BLaER1 treated with 17β-estradiol and CSF1 and Interleukin-3, amounts not matched to agents 10 nM and 100 nM (cell line): ENCODE measurements at regions not wholly inside any gene's neighbourhood (a gene's known extent, or its start where the extent isn't known, plus 50 kb on each side); places are given as distances from the start of the nearest gene placed in this dataset.
A peak's percentile ranks its signal among the peaks of the same experiment; 100 is the strongest.
"Not testable (repeated sequence)": the region's sequence is repeated elsewhere in the genome, so short reads cannot be mapped to it uniquely, and the experiment has no call there.

Source experiments
- H3K27ac ChIP-seq, 11 experiments: shearing (Covaris generic); formaldehyde crosslinking; 2 replicates each; pipeline ENCODE4 v1.8.1; 2022
- H3K27me3 ChIP-seq, 11 experiments: shearing (Covaris generic); formaldehyde crosslinking; 2 replicates each; pipeline ENCODE4 v1.8.1; 2022
- H3K36me3 ChIP-seq, 11 experiments: shearing (Covaris generic); formaldehyde crosslinking; 2 replicates each; pipeline ENCODE4 v1.8.1; 2022
- H3K4me1 ChIP-seq, 10 experiments: shearing (Covaris generic); formaldehyde crosslinking; 2 replicates each; pipeline ENCODE4 v1.8.1; 2022
- H3K4me2 ChIP-seq, 11 experiments: shearing (Covaris generic); formaldehyde crosslinking; 2 replicates each; pipeline ENCODE4 v1.8.1; 2022
- H3K4me3 ChIP-seq, 10 experiments: shearing (Covaris generic); formaldehyde crosslinking; 2 replicates each; pipeline ENCODE4 v1.8.1; 2022
- H3K9ac ChIP-seq, 11 experiments: shearing (Covaris generic); formaldehyde crosslinking; 2 replicates each; pipeline ENCODE4 v1.8.1; 2022
- H3K9me3 ChIP-seq, 11 experiments: shearing (Covaris generic); formaldehyde crosslinking; replicated peaks in 1 of 11; 2 replicates each; pipeline ENCODE4 v1.8.1; 2022
- H4K20me1 ChIP-seq, 11 experiments: shearing (Covaris generic); formaldehyde crosslinking; 2 replicates each; pipeline ENCODE4 v1.8.1; 2022
- Cebpa-rat ChIP-seq, 11 experiments: shearing (Covaris generic); IDR thresholded peaks; 2 replicates each; pipeline ENCODE4 v1.8.1; 2022

GRCh38 chr16:26491962-26492361, 574.8 kb upstream of the C16orf82 start:
- Histone ChIP-seq H3K9ac (no peak overlapping the region), H3K27ac (no peak overlapping the region), H3K4me1 (peaks cover 0 to 5% (median 0%) of the 10 kb centered on the region in 10 experiments; a peak in 1 of 20 replicates), H3K9me3 (no peaks in the 10 kb centered on the region), H3K36me3 (no peaks in the 10 kb centered on the region), H3K4me2 (no peak overlapping the region), H3K27me3 (no peaks in the 10 kb centered on the region), H4K20me1 (peaks cover 0 to 3% (median 0%) of the 10 kb centered on the region in 11 experiments; a peak in 1 of 22 replicates), H3K4me3 (no peak overlapping the region)
- TF ChIP-seq Cebpa-rat (IDR thresholded peaks at IDR 0.05) = no peak

DNA sequence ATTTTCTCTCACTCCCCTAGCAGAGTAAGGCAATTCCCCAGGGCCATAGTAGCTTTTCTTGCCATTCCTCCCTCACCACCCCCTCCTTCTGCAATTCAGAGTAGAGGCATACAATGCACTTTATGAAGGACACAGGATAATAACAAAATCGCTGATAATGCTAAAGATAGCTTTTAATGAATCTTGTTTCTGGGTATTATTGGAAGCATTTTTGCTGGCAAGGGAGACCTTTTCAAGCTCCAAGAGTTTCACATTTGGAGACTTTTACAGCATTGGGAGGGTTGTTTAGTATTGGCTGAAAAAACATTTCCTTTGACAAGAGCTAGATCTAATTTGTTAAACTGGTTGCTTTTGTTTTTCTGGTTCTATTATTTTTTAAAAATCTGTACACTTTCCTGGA, 573.0 kb upstream of the C16orf82 start:
- H3K9me3 ChIP-seq = no peaks in the 10 kb centered on the region
- H3K9ac ChIP-seq = no peak overlapping the region
- H3K4me3 ChIP-seq = no peak overlapping the region
- no peaks in the 10 kb centered on the region for H4K20me1 ChIP-seq
- H3K27ac ChIP-seq = no peak overlapping the region
- TF ChIP-seq Cebpa-rat (IDR thresholded peaks at IDR 0.05) = no peak
- H3K36me3 ChIP-seq = no peaks in the 10 kb centered on the region
- no peaks in the 10 kb centered on the region for H3K27me3 ChIP-seq
- peaks cover 0 to 5% (median 0%) of the 10 kb centered on the region in 10 experiments; a peak in 1 of 20 replicates for H3K4me1 ChIP-seq
- H3K4me2 ChIP-seq = no peak overlapping the region

DNA sequence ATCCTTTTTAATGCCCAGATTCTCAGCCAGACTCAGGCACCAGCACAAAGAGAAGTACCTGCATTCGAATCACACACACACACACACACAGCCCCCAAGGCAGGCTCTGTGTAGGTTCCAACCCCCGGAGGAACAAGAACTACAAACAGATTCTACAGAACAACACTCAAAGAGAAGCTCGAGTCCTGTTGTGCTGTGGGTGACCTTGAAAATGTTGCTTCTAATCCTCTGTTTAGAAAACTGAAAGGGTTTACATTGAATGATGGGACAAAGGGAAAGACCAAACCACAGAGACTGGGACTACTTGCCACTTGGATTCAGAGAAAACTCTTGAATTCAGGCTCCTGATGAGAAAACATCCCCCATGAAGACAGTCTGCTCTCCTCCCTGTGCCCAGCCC, 568.8 kb upstream of the C16orf82 start:
- no peaks in the 10 kb centered on the region for H3K9me3 ChIP-seq
- TF ChIP-seq Cebpa-rat (IDR thresholded peaks at IDR 0.05) = no peak

GRCh38 chr16:26500326-26500725, 566.4 kb upstream of the C16orf82 start:
- Histone ChIP-seq H3K9me3 (no peaks in the 10 kb centered on the region), H3K4me2 (no peak overlapping the region), H3K9ac (no peak overlapping the region), H3K27me3 (no peaks in the 10 kb centered on the region), H4K20me1 (no peaks in the 10 kb centered on the region), H3K36me3 (no peaks in the 10 kb centered on the region), H3K27ac (no peak overlapping the region), H3K4me3 (no peak overlapping the region), H3K4me1 (no peaks in the 10 kb centered on the region)
- no peak for TF ChIP-seq Cebpa-rat (IDR thresholded peaks at IDR 0.05)

More for the DNA sequence above, 568.8 kb upstream of the C16orf82 start:
- Histone ChIP-seq H3K27ac (no peak overlapping the region), H3K4me2 (no peak overlapping the region), H3K4me3 (no peak overlapping the region), H3K36me3 (no peaks in the 10 kb centered on the region), H3K9ac (no peak overlapping the region), H3K4me1 (peaks cover 0 to 5% (median 0%) of the 10 kb centered on the region in 10 experiments; a peak in 1 of 20 replicates), H3K27me3 (no peaks in the 10 kb centered on the region), H4K20me1 (no peaks in the 10 kb centered on the region)

DNA sequence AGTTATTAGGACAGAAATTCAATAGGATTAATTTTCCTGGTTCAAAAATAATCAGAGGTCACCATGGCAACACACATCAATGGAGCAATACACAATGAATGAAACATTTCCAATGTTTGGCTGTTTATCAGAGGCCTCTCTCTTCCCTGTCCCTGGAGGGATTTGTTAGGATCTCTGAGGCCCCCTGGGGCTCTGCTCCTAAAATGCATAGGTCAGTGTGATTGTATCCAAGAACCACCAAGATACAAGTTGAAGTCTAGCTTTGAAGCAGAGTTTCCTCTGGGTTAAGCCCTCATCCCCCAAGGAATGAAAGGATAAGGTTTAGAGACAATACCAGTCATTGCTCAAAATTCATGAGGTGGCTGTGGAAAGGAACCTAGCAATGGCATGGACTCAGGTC, 561.2 kb upstream of the C16orf82 start:
- Histone ChIP-seq H3K4me2 (no peak overlapping the region), H3K9me3 (no peaks in the 10 kb centered on the region), H3K36me3 (no peaks in the 10 kb centered on the region), H3K4me3 (no peak overlapping the region), H3K4me1 (no peaks in the 10 kb centered on the region), H3K27me3 (no peaks in the 10 kb centered on the region), H4K20me1 (no peaks in the 10 kb centered on the region), H3K9ac (no peak overlapping the region), H3K27ac (no peak overlapping the region)
- no peak for TF ChIP-seq Cebpa-rat (IDR thresholded peaks at IDR 0.05)

DNA sequence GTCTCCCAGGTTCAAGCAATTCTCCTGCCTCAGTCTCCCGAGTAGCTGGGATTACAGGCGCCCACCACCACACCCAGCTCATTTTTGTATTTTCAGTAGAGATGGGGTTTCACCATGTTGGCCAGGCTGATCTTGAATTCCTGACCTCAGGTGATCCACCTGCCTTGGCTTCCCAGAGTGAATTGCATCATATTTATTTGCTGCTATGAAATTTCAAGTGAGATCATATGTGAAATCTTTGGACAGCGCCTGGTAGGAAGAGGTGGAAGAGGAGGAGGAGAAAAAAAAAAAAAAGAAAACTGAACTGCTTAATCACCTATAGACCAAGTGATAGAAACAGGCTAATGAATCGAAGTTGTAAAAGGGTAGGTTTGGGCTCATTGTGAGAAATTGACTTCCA, 557.8 kb upstream of the C16orf82 start:
- not testable (repeated sequence) for H3K4me3 ChIP-seq, H3K4me2 ChIP-seq, H3K36me3 ChIP-seq, H3K4me1 ChIP-seq, H3K27me3 ChIP-seq, H4K20me1 ChIP-seq, H3K27ac ChIP-seq, H3K9me3 ChIP-seq, H3K9ac ChIP-seq
- TF ChIP-seq Cebpa-rat (IDR thresholded peaks at IDR 0.05) = 0 out of 22 replicates have a peak, but pooled peaks of 1 of the 11 experiments have one; percentile 23

- Histone ChIP-seq H3K9ac (no peak overlapping the region), H3K36me3 (no peaks in the 10 kb centered on the region), H3K27ac (no peak overlapping the region), H3K4me3 (no peak overlapping the region), H3K27me3 (no peaks in the 10 kb centered on the region), H3K9me3 (no peaks in the 10 kb centered on the region), H3K4me2 (no peak overlapping the region), H3K4me1 (peaks cover 0 to 6% (median 0%) of the 10 kb centered on the region in 10 experiments; a peak in 1 of 20 replicates), H4K20me1 (no peaks in the 10 kb centered on the region)
- no peak for TF ChIP-seq Cebpa-rat (IDR thresholded peaks at IDR 0.05)
Measured at GRCh38 chr16:26510924-26511323, 555.8 kb upstream of the C16orf82 start.

GRCh38 chr16:26511463-26511862, 555.3 kb upstream of the C16orf82 start:
- H3K36me3 ChIP-seq = no peaks in the 10 kb centered on the region
- no peaks in the 10 kb centered on the region for H3K9me3 ChIP-seq
- H3K4me2 ChIP-seq = no peak overlapping the region
- no peak overlapping the region for H3K27ac ChIP-seq
- no peak overlapping the region for H3K4me3 ChIP-seq
- H4K20me1 ChIP-seq = no peaks in the 10 kb centered on the region
- TF ChIP-seq Cebpa-rat (IDR thresholded peaks at IDR 0.05) = no peak
- no peaks in the 10 kb centered on the region for H3K27me3 ChIP-seq
- peaks cover 0 to 6% (median 0%) of the 10 kb centered on the region in 10 experiments; a peak in 1 of 20 replicates for H3K4me1 ChIP-seq
- H3K9ac ChIP-seq = no peak overlapping the region

- H3K27ac ChIP-seq = no peak overlapping the region
- H3K4me1 ChIP-seq = no peaks in the 10 kb centered on the region
- no peak for TF ChIP-seq Cebpa-rat (IDR thresholded peaks at IDR 0.05)
- no peaks in the 10 kb centered on the region for H3K36me3 ChIP-seq
- H3K27me3 ChIP-seq = no peaks in the 10 kb centered on the region
- H3K4me3 ChIP-seq = no peak overlapping the region
- no peaks in the 10 kb centered on the region for H4K20me1 ChIP-seq
- no peaks in the 10 kb centered on the region for H3K9me3 ChIP-seq
- H3K4me2 ChIP-seq = no peak overlapping the region
- H3K9ac ChIP-seq = no peak overlapping the region
Measured at GRCh38 chr16:26521626-26522025, 545.1 kb upstream of the C16orf82 start.

DNA sequence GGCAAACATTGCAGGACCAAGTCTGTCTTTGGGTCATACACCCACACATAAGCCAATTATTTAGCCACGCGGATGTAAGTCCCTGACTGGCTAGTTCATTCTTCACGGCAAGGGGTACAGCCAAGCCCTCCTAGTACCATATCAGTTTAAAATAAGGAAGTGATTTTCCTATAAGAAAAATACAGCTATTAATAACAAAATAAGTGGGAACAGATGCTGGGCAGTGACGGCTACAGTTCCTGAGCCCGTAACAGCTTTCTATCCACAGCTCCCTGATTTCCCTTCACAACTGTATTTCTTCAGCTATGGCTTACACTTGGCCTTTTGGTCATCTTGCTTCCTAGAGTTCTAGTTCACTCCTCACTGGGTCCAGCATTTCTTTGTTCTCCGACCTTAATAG, 542.4 kb upstream of the C16orf82 start:
- H3K9ac ChIP-seq = no peak overlapping the region
- H3K27ac ChIP-seq = no peak overlapping the region
- H3K4me2 ChIP-seq = no peak overlapping the region
- no peaks in the 10 kb centered on the region for H3K36me3 ChIP-seq
- TF ChIP-seq Cebpa-rat (IDR thresholded peaks at IDR 0.05) = no peak
- H3K4me3 ChIP-seq = no peak overlapping the region
- no peaks in the 10 kb centered on the region for H3K27me3 ChIP-seq
- H3K9me3 ChIP-seq = no peaks in the 10 kb centered on the region
- no peaks in the 10 kb centered on the region for H4K20me1 ChIP-seq
- 0 out of 20 replicates have a peak, but pooled peaks cover 0 to under 1% (median 0%) of the 10 kb centered on the region in 10 experiments for H3K4me1 ChIP-seq
